HCT116 (cell line): ENCODE measurements at regions not wholly inside any gene's neighbourhood (a gene's known extent, or its start where the extent isn't known, plus 50 kb on each side); places are given as distances from the start of the nearest gene placed in this dataset.

Experiments
- ATAC-seq: fragments of 200-7000 bp; cut with Tn5 transposase; 2 replicates; pipeline ENCODE4 v1.9.1; 2020; ENCODE audit warnings: mild to moderate bottlenecking, moderate library complexity
- BruUV-seq: library from RNA; stranded (reverse); fragments of 400-500 nt; replicated peaks from 2 replicates; lab custom pipeline; 2021; lab: Mats Ljungman, UMichigan
- CTCF ChIA-PET: fragments of 300-600 bp; sonication (Branson Sonifier 250); formaldehyde crosslinking; loops from one replicate; lab custom pipeline; 2021; ENCODE audit warnings: antibody characterized with exemption; lab: Charles Lee
- POLR2A ChIA-PET: fragments of 300-600, 350-600 bp; sonication (Branson Sonifier 250); formaldehyde crosslinking; loops from one replicate; lab custom pipeline; 2021; ENCODE audit warnings: antibody characterized with exemption; lab: Charles Lee
- RAD21 ChIA-PET, 2 experiments: fragments of 300-600 bp; sonication (Branson Sonifier 250); formaldehyde crosslinking; loops; one replicate each; lab custom pipeline; 2023; ENCODE audit warnings: low total read pairs in 2 of 2; ENCODE audit not compliant: uncharacterized antibody in 2 of 2, unreplicated experiment in 2 of 2, low non-redundant PET in 1 of 2; lab: Charles Lee
- DNase-seq: peaks from one replicate; pipeline ENCODE4 v3.0.0-alpha.2; 2010; ENCODE audit warnings: low read depth, low spot score
- H2AFZ ChIP-seq: fragments of 200-600 bp; shearing (Covaris generic), sonication (generic); 2 replicates; pipeline ENCODE4 v1.6.1; 2017; ENCODE audit warnings: low read depth, mixed run types, mixed read lengths, antibody characterized with exemption, low read length; ENCODE audit not compliant: poor library complexity, severe bottlenecking
- H3K27ac ChIP-seq: 2 replicates; pipeline ENCODE4 v1.5.1; 2012; ENCODE audit warnings: low read depth, low read length
- H3K27me3 ChIP-seq: fragments of 200-600 bp; sonication (generic); 2 replicates; pipeline ENCODE4 v1.6.1; 2016; ENCODE audit warnings: mixed run types, low read length, mixed read lengths; ENCODE audit not compliant: insufficient read depth
- H3K36me3 ChIP-seq, 2 experiments: fragments of 200-500 bp in 1 of 2; fragments of 200-600 bp in 1 of 2; sonication (Bioruptor generic) in 1 of 2; sonication (generic) in 1 of 2; 2 replicates each; pipeline versions ENCODE4 v1.5.1 to v1.6.1; 2014 to 2016; ENCODE audit warnings: low read length in 2 of 2, inconsistent platforms in 1 of 2, mixed read lengths in 1 of 2, mixed run types in 1 of 2; ENCODE audit not compliant: insufficient read depth in 2 of 2, control insufficient read depth in 1 of 2
- H3K4me1 ChIP-seq, 2 experiments: fragments of 200-600 bp in 1 of 2; sonication (generic) in 1 of 2; 2 replicates each; pipeline versions ENCODE4 v1.5.1 to v1.6.1; 2012 to 2017; ENCODE audit warnings: low read length in 2 of 2, inconsistent platforms in 1 of 2, mild to moderate bottlenecking in 1 of 2, mixed read lengths in 1 of 2, mixed run types in 1 of 2, moderate library complexity in 1 of 2; ENCODE audit not compliant: insufficient read depth in 2 of 2, control insufficient read depth in 1 of 2
- H3K4me2 ChIP-seq: fragments of 200-600 bp; sonication (generic); 2 replicates; pipeline ENCODE4 v1.6.1; 2017; ENCODE audit warnings: mixed run types, low read length, mixed read lengths
- H3K4me3 ChIP-seq, 2 experiments: fragments of 200-600 bp in 1 of 2; sonication (generic) in 1 of 2; replicated peaks in 1 of 2; 2 replicates each; pipeline ENCODE4 v1.5.1; 2011 to 2016; ENCODE audit warnings: low read length in 2 of 2, control low read depth in 1 of 2, low read depth in 1 of 2, mild to moderate bottlenecking in 1 of 2, mixed read lengths in 1 of 2, mixed run types in 1 of 2
- H3K79me2 ChIP-seq: fragments of 200-600 bp; sonication (generic); 2 replicates; pipeline ENCODE4 v1.6.1; 2017; ENCODE audit warnings: mild to moderate bottlenecking, mixed run types, low read length, moderate library complexity, mixed read lengths; ENCODE audit not compliant: insufficient read depth
- H3K9ac ChIP-seq: fragments of 200-600 bp; sonication (generic); 2 replicates; pipeline ENCODE4 v1.6.1; 2016; ENCODE audit warnings: low read length, mixed read lengths
- H3K9me2 ChIP-seq: fragments of 200-600 bp; sonication (generic), shearing (Covaris generic); 2 replicates; pipeline ENCODE4 v1.6.1; 2017; ENCODE audit warnings: mixed run types, mild to moderate bottlenecking, moderate library complexity; ENCODE audit not compliant: insufficient read depth
- H3K9me3 ChIP-seq, 2 experiments: fragments of 200-500 bp in 1 of 2; fragments of 200-600 bp in 1 of 2; sonication (Bioruptor generic) in 1 of 2; sonication (generic) in 1 of 2; 2 replicates each; pipeline ENCODE4 v1.6.1; 2014 to 2017; ENCODE audit warnings: low read length in 2 of 2, mixed read lengths in 2 of 2, inconsistent platforms in 1 of 2, low read depth in 1 of 2, mild to moderate bottlenecking in 1 of 2, mixed run types in 1 of 2, moderate library complexity in 1 of 2; ENCODE audit not compliant: control insufficient read depth in 1 of 2, insufficient read depth in 1 of 2
- H4K20me1 ChIP-seq: fragments of 200-600 bp; sonication (generic), shearing (Covaris generic); 2 replicates; pipeline ENCODE4 v1.6.1; 2017; ENCODE audit warnings: mixed run types, mild to moderate bottlenecking, moderate library complexity; ENCODE audit not compliant: insufficient read depth
- CBX3 ChIP-seq: IDR thresholded peaks from 2 replicates; pipeline ENCODE4 v1.6.1; 2012; ENCODE audit warnings: low read depth
- CEBPB ChIP-seq: IDR thresholded peaks from 2 replicates; pipeline ENCODE4 v1.6.1; 2012; ENCODE audit warnings: low read depth
- EGR1 ChIP-seq: IDR thresholded peaks from 2 replicates; pipeline ENCODE4 v1.6.1; 2012; ENCODE audit warnings: low read depth
- ELF1 ChIP-seq: IDR thresholded peaks from 2 replicates; pipeline ENCODE4 v1.6.1; 2012; ENCODE audit warnings: low read depth, borderline replicate concordance
- EZH2 ChIP-seq: fragments of 200-600 bp; sonication (generic); IDR thresholded peaks from 2 replicates; pipeline ENCODE4 v1.6.1; 2017; ENCODE audit warnings: antibody characterized with exemption, mixed run types
- POLR2A ChIP-seq: IDR thresholded peaks from 2 replicates; pipeline ENCODE4 v1.7.0; 2011; ENCODE audit warnings: borderline replicate concordance; ENCODE audit not compliant: insufficient read depth, insufficient read length; ENCODE audit errors: extremely low read depth
- POLR2AphosphoS5 ChIP-seq: IDR thresholded peaks from 2 replicates; pipeline ENCODE4 v1.6.1; 2011; ENCODE audit warnings: mild to moderate bottlenecking, low read depth, low read length, moderate library complexity
- RAD21 ChIP-seq: IDR thresholded peaks from 2 replicates; pipeline ENCODE4 v1.6.1; 2012; ENCODE audit warnings: low read depth, mild to moderate bottlenecking
- REST ChIP-seq: IDR thresholded peaks from 2 replicates; pipeline ENCODE4 v1.6.1; 2012; ENCODE audit warnings: low read depth
- SP1 ChIP-seq: IDR thresholded peaks from 2 replicates; pipeline ENCODE4 v1.6.1; 2012; ENCODE audit warnings: low read depth
- TCF7L2 ChIP-seq: IDR thresholded peaks from 2 replicates; pipeline ENCODE4 v1.7.0; 2011; ENCODE audit warnings: borderline replicate concordance, inconsistent platforms; ENCODE audit not compliant: insufficient read depth, insufficient read length; ENCODE audit errors: extremely low read depth
- YY1 ChIP-seq: IDR thresholded peaks from 2 replicates; pipeline ENCODE4 v1.6.1; 2011; ENCODE audit warnings: low read length, low read depth, moderate library complexity, mild to moderate bottlenecking; ENCODE audit not compliant: insufficient replicate concordance; ENCODE audit errors: extremely low read depth
- ZNF274 ChIP-seq: fragments of 200-500 bp; sonication (Bioruptor generic); IDR thresholded peaks from 2 replicates; pipeline ENCODE4 v1.6.1; 2014; ENCODE audit warnings: mild to moderate bottlenecking, low read depth, low read length, inconsistent platforms
- intact Hi-C: fragments of 100-400 bp; cut with micrococcal nuclease; formaldehyde crosslinking; loops from 2 replicates; pipeline ENCODE4 v1.10.0; 2022
- TF ChIP-seq, protein P1 (sequence below): IDR thresholded peaks from 2 replicates; pipeline ENCODE4 v1.6.1; 2012

DNA sequence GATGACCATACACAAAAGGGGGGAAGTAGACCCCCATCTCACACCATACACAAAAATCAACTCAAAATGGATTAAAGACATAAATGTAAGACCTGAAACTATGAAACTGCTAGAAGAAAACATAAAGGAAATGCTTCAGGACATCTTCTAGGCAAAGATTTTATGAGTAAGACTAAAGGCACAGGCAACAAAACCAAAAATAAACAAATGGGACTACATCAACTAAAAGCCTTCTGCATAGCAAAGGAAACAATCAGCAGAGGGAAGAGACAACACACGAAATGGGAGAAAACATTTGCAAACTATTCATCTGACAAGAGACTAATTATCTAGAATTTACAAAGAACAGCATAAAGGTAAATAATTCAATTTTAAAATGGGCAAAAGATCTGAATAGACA is 152.1 kb downstream of the AXIN2 start (continued):
- TF ChIP-seq POLR2A (no peak), ELF1 (no peak), CEBPB (no peak), YY1 (no peak), POLR2AphosphoS5 (no peak), CBX3 (no peak), RAD21 (no peak), TCF7L2 (no peak)

DNA sequence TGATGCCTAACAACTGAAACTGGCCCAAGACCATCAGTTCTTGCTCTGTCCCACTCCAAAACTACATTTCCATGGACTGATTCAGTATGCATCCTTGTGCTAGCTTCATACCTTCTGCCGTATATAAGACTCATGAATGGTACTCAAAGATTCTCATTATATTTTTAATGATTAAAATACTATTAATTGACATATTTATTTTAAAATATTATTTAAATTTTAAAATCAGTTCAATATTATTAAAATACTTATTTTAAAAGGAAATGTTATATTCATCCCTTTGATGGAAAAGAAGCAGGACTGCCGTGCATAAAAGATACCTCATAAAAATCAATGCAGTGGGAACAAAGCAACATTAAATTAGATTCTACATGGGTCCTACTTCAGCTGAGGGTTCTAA is 153.4 kb downstream of the AXIN2 start:
- Histone ChIP-seq H3K79me2 (no peaks in the 10 kb centered on the region), H3K9me2 (no peaks in the 10 kb centered on the region), H3K4me2 (no peak overlapping the region), H3K4me1 (no peaks in the 10 kb centered on the region), H4K20me1 (no peaks in the 10 kb centered on the region), H3K4me3 (no peak overlapping the region), H2AFZ (no peak overlapping the region), H3K9ac (no peak overlapping the region), H3K27ac (no peak overlapping the region), H3K9me3 (no peaks in the 10 kb centered on the region), H3K27me3 (no peaks in the 10 kb centered on the region), H3K36me3 (no peaks in the 10 kb centered on the region)
- intact Hi-C loops = no loop called here
- no TSS peak for BruUV-seq
- ATAC-seq (no peak), DNase-seq (no peak)
- no peak for TF ChIP-seq SP1
- no peak for TF ChIP-seq CEBPB
- TF ChIP-seq, protein P1, sequence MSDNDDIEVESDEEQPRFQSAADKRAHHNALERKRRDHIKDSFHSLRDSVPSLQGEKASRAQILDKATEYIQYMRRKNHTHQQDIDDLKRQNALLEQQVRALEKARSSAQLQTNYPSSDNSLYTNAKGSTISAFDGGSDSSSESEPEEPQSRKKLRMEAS = no peak
- TF ChIP-seq REST = no peak
- no peak for TF ChIP-seq YY1
- TF ChIP-seq TCF7L2 = no peak
- TF ChIP-seq POLR2A = no peak
- no peak for TF ChIP-seq EGR1
- TF ChIP-seq ZNF274 = no peak
- no peak for TF ChIP-seq EZH2
- POLR2A ChIA-PET = no interaction called here
- CTCF ChIA-PET = no interaction called here
- RAD21 ChIA-PET = no interaction called here
